ENCODE measurements at regions not wholly inside any gene's neighbourhood (a gene's known extent, or its start where the extent isn't known, plus 50 kb on each side); places are given as distances from the start of the nearest gene placed in this dataset.

DNA sequence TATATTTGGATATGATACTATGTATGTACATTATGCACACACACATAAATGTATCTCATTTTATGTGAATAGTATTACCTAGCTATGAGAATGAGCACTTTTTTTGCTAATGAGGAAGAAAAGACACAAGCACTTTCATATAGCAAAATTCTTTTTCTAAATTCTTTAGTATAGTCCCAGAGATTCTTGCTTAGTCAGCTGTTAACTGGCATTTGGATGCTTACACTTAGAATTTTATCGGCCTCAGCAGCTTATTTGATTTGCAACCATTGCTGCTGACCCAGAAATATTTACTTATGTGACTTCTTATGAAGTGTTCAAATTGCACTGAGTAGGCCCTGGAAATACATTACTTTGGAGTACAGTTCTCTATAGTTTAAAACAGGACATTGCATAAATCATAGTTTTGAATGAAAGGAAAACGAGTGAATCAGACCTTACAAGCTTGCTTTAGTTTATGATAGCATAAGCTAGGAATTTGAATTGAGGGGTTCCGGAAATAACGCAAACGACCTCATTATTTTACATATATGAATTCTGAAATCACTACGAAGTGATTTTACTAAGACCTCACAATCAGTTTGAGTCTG lies 653.9 kb upstream of the NEGR1 start:
- 61 to 69% methylated on average over 6 of the region's 6 CpGs for WGBS, 2 donors
- no peak for DNase-seq
- Histone ChIP-seq H3K36me3 (no peaks in the 10 kb centered on the region), H3K9me3 (no peaks in the 10 kb centered on the region), H3K27me3 (no peaks in the 10 kb centered on the region), H3K27ac (no peak overlapping the region), H3K4me3 (no peak overlapping the region), H3K4me1 (no peaks in the 10 kb centered on the region)
- no peak for FAIRE-seq
- no peak for ATAC-seq
- intact Hi-C loops (cut with DNase I): no loop called here
- TF ChIP-seq, protein P1, sequence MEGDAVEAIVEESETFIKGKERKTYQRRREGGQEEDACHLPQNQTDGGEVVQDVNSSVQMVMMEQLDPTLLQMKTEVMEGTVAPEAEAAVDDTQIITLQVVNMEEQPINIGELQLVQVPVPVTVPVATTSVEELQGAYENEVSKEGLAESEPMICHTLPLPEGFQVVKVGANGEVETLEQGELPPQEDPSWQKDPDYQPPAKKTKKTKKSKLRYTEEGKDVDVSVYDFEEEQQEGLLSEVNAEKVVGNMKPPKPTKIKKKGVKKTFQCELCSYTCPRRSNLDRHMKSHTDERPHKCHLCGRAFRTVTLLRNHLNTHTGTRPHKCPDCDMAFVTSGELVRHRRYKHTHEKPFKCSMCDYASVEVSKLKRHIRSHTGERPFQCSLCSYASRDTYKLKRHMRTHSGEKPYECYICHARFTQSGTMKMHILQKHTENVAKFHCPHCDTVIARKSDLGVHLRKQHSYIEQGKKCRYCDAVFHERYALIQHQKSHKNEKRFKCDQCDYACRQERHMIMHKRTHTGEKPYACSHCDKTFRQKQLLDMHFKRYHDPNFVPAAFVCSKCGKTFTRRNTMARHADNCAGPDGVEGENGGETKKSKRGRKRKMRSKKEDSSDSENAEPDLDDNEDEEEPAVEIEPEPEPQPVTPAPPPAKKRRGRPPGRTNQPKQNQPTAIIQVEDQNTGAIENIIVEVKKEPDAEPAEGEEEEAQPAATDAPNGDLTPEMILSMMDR (IDR thresholded peaks at IDR 0.05): no peak

DNA sequence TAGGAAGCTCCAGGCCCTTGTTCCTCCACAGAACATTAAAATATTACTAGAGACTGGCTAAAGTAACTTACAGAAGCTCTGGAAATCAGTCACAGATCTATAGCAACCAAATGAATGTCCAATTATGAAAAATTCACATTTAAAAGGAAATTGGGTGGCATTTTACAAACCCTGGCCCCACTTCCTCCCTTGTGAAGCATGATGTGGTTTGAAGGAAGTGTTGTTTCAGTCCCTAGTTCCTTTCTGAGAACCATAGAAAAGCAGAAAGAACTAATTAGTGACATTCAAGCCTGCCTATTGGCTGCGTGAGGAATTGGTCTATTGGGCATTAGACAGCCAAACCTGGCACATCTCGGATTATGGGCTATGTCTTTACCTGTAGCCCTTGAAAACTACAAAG lies 649.7 kb upstream of the NEGR1 start:
- H3K27me3 ChIP-seq: no peaks in the 10 kb centered on the region
- 61 to 69% methylated on average over 2 of the region's 2 CpGs for WGBS, 2 donors
- H3K4me3 ChIP-seq: no peak overlapping the region
- DNase-seq (no peak), ATAC-seq (no peak), FAIRE-seq (no peak)
- intact Hi-C loops (cut with DNase I): no loop called here
- H3K36me3 ChIP-seq: no peaks in the 10 kb centered on the region
- no peaks in the 10 kb centered on the region for H3K9me3 ChIP-seq
- H3K4me1 ChIP-seq: no peaks in the 10 kb centered on the region
- TF ChIP-seq, protein P1 (IDR thresholded peaks at IDR 0.05): no peak
- no peak overlapping the region for H3K27ac ChIP-seq

DNA sequence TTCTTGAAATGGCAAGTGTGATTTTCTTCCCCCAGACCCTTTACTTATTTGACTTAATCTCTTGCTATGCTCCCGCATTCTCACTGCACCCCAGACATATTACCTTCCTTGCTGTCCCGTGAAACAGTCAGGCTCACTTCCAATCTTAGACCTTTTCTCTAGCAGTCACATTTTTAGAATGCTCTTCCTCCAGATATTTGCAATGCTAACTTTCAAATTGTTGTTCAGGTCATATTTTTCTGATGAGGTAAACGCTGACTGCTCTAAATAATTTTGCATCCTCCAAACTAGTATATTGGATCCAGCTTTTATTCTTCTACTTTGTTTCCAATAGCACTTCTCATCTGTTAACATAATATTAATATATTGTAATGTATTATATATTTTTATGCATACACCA lies 648.2 kb upstream of the NEGR1 start:
- no peak for FAIRE-seq
- intact Hi-C loops (cut with DNase I): no loop called here
- Histone ChIP-seq H3K27me3 (no peaks in the 10 kb centered on the region), H3K4me1 (no peaks in the 10 kb centered on the region), H3K27ac (no peak overlapping the region), H3K9me3 (no peaks in the 10 kb centered on the region), H3K36me3 (no peaks in the 10 kb centered on the region), H3K4me3 (no peak overlapping the region)
- ATAC-seq: no peak
- WGBS, 2 donors: 55 to 61% methylated on average over 3 of the region's 3 CpGs
- TF ChIP-seq, protein P1 (IDR thresholded peaks at IDR 0.05): no peak
- DNase-seq: no peak

DNA sequence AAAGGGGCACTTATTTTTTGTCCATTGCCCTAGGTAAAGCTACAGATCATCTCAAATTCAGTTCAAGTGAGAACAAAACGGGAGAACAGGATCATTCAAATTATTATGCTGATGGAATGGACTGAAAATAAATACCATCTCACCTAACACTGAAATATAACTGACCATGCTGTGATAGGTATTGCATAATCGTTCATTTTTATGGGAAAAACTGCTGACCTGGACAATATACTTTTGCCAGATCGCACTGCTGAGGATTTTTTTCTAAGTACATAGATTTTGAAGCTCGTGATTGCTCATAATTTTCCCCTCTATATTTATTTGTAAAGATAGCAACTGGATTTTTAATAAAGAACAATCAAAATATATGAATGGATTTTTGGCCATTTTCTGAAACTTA lies 636.6 kb upstream of the NEGR1 start:
- WGBS, 2 donors: 23 to 31% methylated on average over 4 of the region's 4 CpGs

DNA sequence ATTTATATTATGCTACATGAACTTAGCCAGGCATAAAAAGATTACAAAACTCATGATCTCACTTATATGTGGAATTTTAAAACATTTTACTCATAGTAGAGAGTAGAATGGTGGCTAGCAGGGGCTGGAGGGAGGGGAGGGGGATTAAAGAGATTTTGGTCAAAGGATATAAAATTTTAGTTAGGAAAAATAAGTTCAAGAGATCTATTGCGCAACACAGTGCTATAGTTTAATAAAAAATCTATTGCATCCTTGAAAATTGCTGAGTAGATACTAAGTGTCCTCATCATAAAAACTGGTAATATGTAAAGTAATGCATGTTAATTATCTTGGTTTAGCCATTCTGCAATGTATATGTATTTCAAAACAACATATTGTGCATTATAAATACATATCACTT lies 635.6 kb upstream of the NEGR1 start:
- Histone ChIP-seq H3K36me3 (no peaks in the 10 kb centered on the region), H3K4me1 (no peaks in the 10 kb centered on the region), H3K9me3 (no peaks in the 10 kb centered on the region), H3K27me3 (no peaks in the 10 kb centered on the region), H3K27ac (no peak overlapping the region), H3K4me3 (no peak overlapping the region)
- FAIRE-seq (no peak), ATAC-seq (no peak), DNase-seq (no peak)
- TF ChIP-seq, protein P1 (IDR thresholded peaks at IDR 0.05): no peak
- intact Hi-C loops (cut with DNase I): no loop called here
- 78 to 83% methylated on average over 1 of the region's 1 CpG for WGBS, 2 donors

More for the DNA sequence above, 636.6 kb upstream of the NEGR1 start:
- intact Hi-C loops (cut with DNase I): no loop called here
- no peaks in the 10 kb centered on the region for H3K36me3 ChIP-seq
- TF ChIP-seq, protein P1 (IDR thresholded peaks at IDR 0.05): no peak
- H3K27me3 ChIP-seq: no peaks in the 10 kb centered on the region
- ATAC-seq (no peak), FAIRE-seq (no peak), DNase-seq (no peak)
- no peaks in the 10 kb centered on the region for H3K4me1 ChIP-seq
- no peak overlapping the region for H3K27ac ChIP-seq
- no peak overlapping the region for H3K4me3 ChIP-seq
- no peaks in the 10 kb centered on the region for H3K9me3 ChIP-seq

Measured in pancreas (tissue), 10 donors.